H1 (cell line): ENCODE measurements at regions not wholly inside any gene's neighbourhood (a gene's known extent, or its start where the extent isn't known, plus 50 kb on each side); places are given as distances from the start of the nearest gene placed in this dataset.

Source experiments
- CTCF ChIA-PET: fragments of 300-600 bp; sonication (Branson Sonifier 250); formaldehyde crosslinking; loops from one replicate; lab custom pipeline; 2021; ENCODE audit not compliant: partially characterized antibody; lab: Charles Lee
- POLR2A ChIA-PET: fragments of 300-600 bp; sonication (Branson Sonifier 250); formaldehyde crosslinking; loops from one replicate; lab custom pipeline; 2021; ENCODE audit warnings: inconsistent platforms; ENCODE audit not compliant: partially characterized antibody; lab: Charles Lee
- DNase-seq, 2 experiments: peaks; one replicate each; pipeline versions ENCODE4 v3.0.0 to v3.0.0-alpha.2; 2010 to 2022; ENCODE audit warnings: low spot score in 2 of 2, low read depth in 1 of 2, mixed read lengths in 1 of 2
- FAIRE-seq: peaks from 2 replicates; lab custom pipeline; 2011; peaks lifted over from hg19 to GRCh38; lab: Jason Lieb, UNC
- H2AFZ ChIP-seq: 2 replicates; pipeline ENCODE4 v1.8.1; 2012; ENCODE audit warnings: low read length, inconsistent platforms
- H2AK5ac ChIP-seq: 2 replicates; pipeline ENCODE4 v1.6.1; 2013; ENCODE audit warnings: low read depth, low read length
- H2BK120ac ChIP-seq: replicated peaks from 2 replicates; pipeline ENCODE3; 2013; ENCODE audit warnings: low read depth, low read length, inconsistent platforms
- H2BK12ac ChIP-seq: 2 replicates; pipeline ENCODE4 v1.6.1; 2013; ENCODE audit warnings: low read depth, low read length
- H2BK15ac ChIP-seq: 2 replicates; pipeline ENCODE4 v1.6.1; 2013; ENCODE audit warnings: low read length
- H2BK20ac ChIP-seq: 2 replicates; pipeline ENCODE4 v1.6.1; 2013; ENCODE audit warnings: low read length
- H2BK5ac ChIP-seq: 2 replicates; pipeline ENCODE4 v1.6.1; 2013; ENCODE audit warnings: low read depth, low read length
- H3K14ac ChIP-seq: 2 replicates; pipeline ENCODE4 v1.6.1; 2013; ENCODE audit warnings: inconsistent platforms; ENCODE audit not compliant: insufficient read length
- H3K18ac ChIP-seq: 2 replicates; pipeline ENCODE4 v1.6.1; 2013; ENCODE audit warnings: low read length; ENCODE audit errors: extremely low read depth
- H3K23ac ChIP-seq: 2 replicates; pipeline ENCODE4 v1.6.1; 2013; ENCODE audit warnings: inconsistent platforms; ENCODE audit not compliant: insufficient read length
- H3K23me2 ChIP-seq: 2 replicates; pipeline ENCODE4 v1.6.1; 2013; ENCODE audit warnings: low read depth, low read length
- H3K27ac ChIP-seq: 2 replicates; pipeline ENCODE4 v1.6.1; 2011; ENCODE audit warnings: low read depth, low read length, inconsistent platforms
- H3K27me3 ChIP-seq, 4 experiments: replicated peaks in 1 of 4; 1 replicate in 1 of 4; 2 replicates in 3 of 4; pipeline versions ENCODE4 v1.6.1 to v1.8.1; 2011 to 2013; ENCODE audit warnings: low read length in 3 of 4, mild to moderate bottlenecking in 3 of 4, inconsistent platforms in 2 of 4, mixed read lengths in 2 of 4, moderate library complexity in 1 of 4; ENCODE audit not compliant: control insufficient read depth in 3 of 4, insufficient read depth in 3 of 4; ENCODE audit errors: extremely low read depth in 1 of 4
- H3K36me3 ChIP-seq, 4 experiments: 2 replicates each; pipeline versions ENCODE4 v1.6.1 to v1.8.1; 2011 to 2013; ENCODE audit warnings: mild to moderate bottlenecking in 4 of 4, low read length in 3 of 4, moderate library complexity in 2 of 4, control low read depth in 1 of 4, inconsistent platforms in 1 of 4; ENCODE audit not compliant: insufficient read depth in 4 of 4, control insufficient read depth in 2 of 4
- H3K4ac ChIP-seq: replicated peaks from 2 replicates; pipeline ENCODE3; 2013; ENCODE audit warnings: low read length, low read depth, mixed read lengths, inconsistent platforms; ENCODE audit not compliant: insufficient read length
- H3K4me1 ChIP-seq, 4 experiments: replicated peaks in 1 of 4; 1 replicate in 1 of 4; 2 replicates in 3 of 4; pipeline versions ENCODE4 v1.6.1 to v1.8.1; 2011 to 2013; ENCODE audit warnings: low read length in 3 of 4, inconsistent platforms in 2 of 4, mixed read lengths in 1 of 4; ENCODE audit not compliant: insufficient read depth in 4 of 4, control insufficient read depth in 3 of 4
- H3K4me2 ChIP-seq, 2 experiments: 2 replicates each; pipeline versions ENCODE4 v1.6.1 to v1.8.1; 2011 to 2013; ENCODE audit warnings: low read depth in 2 of 2, low read length in 2 of 2, control low read depth in 1 of 2, inconsistent platforms in 1 of 2, mild to moderate bottlenecking in 1 of 2; ENCODE audit not compliant: insufficient read depth in 1 of 2
- H3K4me3 ChIP-seq, 4 experiments: fragments of 200-600, 300-600 bp in 1 of 4; sonication (generic), shearing (Covaris generic), sonication (Bioruptor Twin) in 1 of 4; 2 replicates each; pipeline versions ENCODE4 v1.5.1 to v1.8.1; 2011 to 2016; ENCODE audit warnings: low read length in 4 of 4, low read depth in 3 of 4, control low read depth in 2 of 4, inconsistent platforms in 2 of 4, mild to moderate bottlenecking in 2 of 4, mixed read lengths in 1 of 4, moderate library complexity in 1 of 4; ENCODE audit not compliant: insufficient read depth in 2 of 4; ENCODE audit errors: extremely low read depth in 1 of 4
- H3K56ac ChIP-seq: replicated peaks from 2 replicates; pipeline ENCODE3; 2013; ENCODE audit warnings: low read depth, mild to moderate bottlenecking, mixed read lengths, low read length, inconsistent platforms; ENCODE audit not compliant: insufficient read length
- H3K79me1 ChIP-seq: 2 replicates; pipeline ENCODE4 v1.6.1; 2013; ENCODE audit warnings: low read depth, low read length, control low read depth
- H3K79me2 ChIP-seq, 2 experiments: 2 replicates each; pipeline versions ENCODE4 v1.6.1 to v1.8.1; 2012 to 2013; ENCODE audit warnings: low read length in 2 of 2, mild to moderate bottlenecking in 2 of 2, inconsistent platforms in 1 of 2; ENCODE audit not compliant: insufficient read depth in 2 of 2, control insufficient read depth in 1 of 2
- H3K9ac ChIP-seq, 4 experiments: replicated peaks in 1 of 4; 1 replicate in 1 of 4; 2 replicates in 3 of 4; pipeline versions ENCODE4 v1.6.1 to v1.8.1; 2011 to 2013; ENCODE audit warnings: low read depth in 3 of 4, low read length in 3 of 4, control low read depth in 2 of 4, mild to moderate bottlenecking in 2 of 4, moderate library complexity in 2 of 4, inconsistent platforms in 1 of 4; ENCODE audit errors: extremely low read depth in 1 of 4
- H3K9me3 ChIP-seq, 2 experiments: 2 replicates each; pipeline versions ENCODE4 v1.6.1 to v1.8.1; 2012 to 2013; ENCODE audit warnings: mild to moderate bottlenecking in 2 of 2, moderate library complexity in 2 of 2, control low read depth in 1 of 2, inconsistent platforms in 1 of 2, low read depth in 1 of 2, low read length in 1 of 2, mixed read lengths in 1 of 2; ENCODE audit not compliant: insufficient read depth in 2 of 2
- H4K20me1 ChIP-seq, 2 experiments: replicated peaks in 1 of 2; 2 replicates each; pipeline versions ENCODE3 to v1.8.1; 2011 to 2013; ENCODE audit warnings: inconsistent platforms in 2 of 2, low read length in 2 of 2, mild to moderate bottlenecking in 1 of 2; ENCODE audit not compliant: insufficient read depth in 2 of 2, control insufficient read depth in 1 of 2
- H4K5ac ChIP-seq: 2 replicates; pipeline ENCODE4 v1.6.1; 2013; ENCODE audit warnings: low read length, low read depth, mixed read lengths, inconsistent platforms; ENCODE audit not compliant: insufficient read length
- H4K8ac ChIP-seq: 2 replicates; pipeline ENCODE4 v1.8.0; 2013; ENCODE audit warnings: mild to moderate bottlenecking, moderate library complexity, low read length, inconsistent platforms; ENCODE audit not compliant: insufficient read depth; ENCODE audit errors: extremely low read depth
- H4K91ac ChIP-seq: replicated peaks from 2 replicates; pipeline ENCODE3; 2013; ENCODE audit warnings: low read length, mixed read lengths, inconsistent platforms; ENCODE audit not compliant: insufficient read length
- ASH2L ChIP-seq: fragments of 200-600, 300-600 bp; sonication (generic); IDR thresholded peaks from one replicate; pipeline ENCODE4 v1.7.1; 2017; ENCODE audit warnings: low read length
- BACH1 ChIP-seq: IDR thresholded peaks from 2 replicates; pipeline ENCODE4 v1.6.1; 2012; ENCODE audit warnings: low read length, improper control_type of control experiment
- BCL11A ChIP-seq, 2 experiments: IDR thresholded peaks; one replicate each; pipeline ENCODE4 v1.6.1; 2011; ENCODE audit warnings: low read depth in 2 of 2, low read length in 2 of 2, mild to moderate bottlenecking in 2 of 2
- CHD1 ChIP-seq: IDR thresholded peaks from 2 replicates; pipeline ENCODE4 v1.6.1; 2012; ENCODE audit warnings: low read depth, low read length, improper control_type of control experiment
- CREB1 ChIP-seq: IDR thresholded peaks from 2 replicates; pipeline ENCODE4 v1.6.1; 2012; ENCODE audit warnings: inconsistent platforms
- EZH2 ChIP-seq: fragments of 200-600 bp; sonication (generic); IDR thresholded peaks from 2 replicates; pipeline ENCODE4 v1.7.1; 2012; ENCODE audit warnings: low read depth, mild to moderate bottlenecking, moderate library complexity, low read length, inconsistent platforms; ENCODE audit not compliant: severe bottlenecking
- FOSL1 ChIP-seq: IDR thresholded peaks from 2 replicates; pipeline ENCODE4 v1.6.1; 2011; ENCODE audit warnings: mild to moderate bottlenecking, low read depth, low read length, moderate library complexity; ENCODE audit not compliant: insufficient read depth
- GABPA ChIP-seq: IDR thresholded peaks from 2 replicates; pipeline ENCODE4 v1.6.1; 2011; ENCODE audit warnings: mild to moderate bottlenecking, low read length, moderate library complexity, borderline replicate concordance; ENCODE audit not compliant: insufficient read depth
- JUN ChIP-seq: IDR thresholded peaks from 2 replicates; pipeline ENCODE4 v1.6.1; 2011; ENCODE audit warnings: low read depth, mild to moderate bottlenecking, improper control_type of control experiment, low read length
- MAX ChIP-seq: IDR thresholded peaks from 2 replicates; pipeline ENCODE4 v1.6.1; 2012; ENCODE audit warnings: inconsistent platforms
- NANOG ChIP-seq: IDR thresholded peaks from 2 replicates; pipeline ENCODE4 v1.6.1; 2011; ENCODE audit warnings: low read length, low read depth, mild to moderate bottlenecking, inconsistent platforms; ENCODE audit not compliant: insufficient read depth, poor library complexity, severe bottlenecking
- RBBP5 ChIP-seq: IDR thresholded peaks from 2 replicates; pipeline ENCODE4 v1.7.1; 2012; ENCODE audit warnings: low read depth, mild to moderate bottlenecking, inconsistent platforms, low read length, moderate library complexity, borderline replicate concordance
- SIRT6 ChIP-seq: IDR thresholded peaks from one replicate; pipeline ENCODE4 v1.7.1; 2012; ENCODE audit warnings: low read length, inconsistent platforms
- SP1 ChIP-seq: IDR thresholded peaks from 2 replicates; pipeline ENCODE4 v1.6.1; 2011; ENCODE audit warnings: low read depth, low read length
- TAF7 ChIP-seq: optimal IDR thresholded peaks from 2 replicates; pipeline ENCODE3; 2011; ENCODE audit warnings: low read depth, mild to moderate bottlenecking, inconsistent platforms, low read length, moderate library complexity, borderline replicate concordance
- USF2 ChIP-seq: IDR thresholded peaks from 2 replicates; pipeline ENCODE4 v1.6.1; 2011; ENCODE audit warnings: low read length, improper control_type of control experiment

- no peak overlapping the region for H2BK15ac ChIP-seq
- ChIA-PET CTCF (interaction anchor here (1.0 to 1.1 kb wide), 2 partner anchors 89 to 336 kb away, joined by 3 read pairs; no protein-coding TSS in a partner anchor), POLR2A (no interaction called here)
- H3K14ac ChIP-seq: no peak overlapping the region
- no peaks in the 10 kb centered on the region for H4K20me1 ChIP-seq
- H3K27me3 ChIP-seq: no peaks in the 10 kb centered on the region
- no peak overlapping the region for H3K18ac ChIP-seq
- no peak overlapping the region for H3K4me3 ChIP-seq
- H2BK120ac ChIP-seq: no peak overlapping the region
- H4K5ac ChIP-seq: no peak overlapping the region
- H4K91ac ChIP-seq: no peak overlapping the region
- H3K27ac ChIP-seq: no peak overlapping the region
- no peak overlapping the region for H2AFZ ChIP-seq
- H3K23ac ChIP-seq: no peak overlapping the region
- H2AK5ac ChIP-seq: no peak overlapping the region
- H3K4me2 ChIP-seq: no peak overlapping the region
- no peak overlapping the region for H2BK20ac ChIP-seq
- no peak for FAIRE-seq
- no peak overlapping the region for H3K4ac ChIP-seq
- H3K9ac ChIP-seq: no peak overlapping the region
- H3K23me2 ChIP-seq: no peaks in the 10 kb centered on the region
- H3K4me1 ChIP-seq: no peaks in the 10 kb centered on the region
- H4K8ac ChIP-seq: no peak overlapping the region
- no peaks in the 10 kb centered on the region for H3K79me2 ChIP-seq
- H2BK5ac ChIP-seq: no peak overlapping the region
- no peak overlapping the region for H3K56ac ChIP-seq
- no peak overlapping the region for H2BK12ac ChIP-seq
- H3K79me1 ChIP-seq: no peaks in the 10 kb centered on the region
- DNase-seq: no peak
- H3K36me3 ChIP-seq: no peaks in the 10 kb centered on the region
- H3K9me3 ChIP-seq: no peaks in the 10 kb centered on the region
- TF ChIP-seq BCL11A (IDR thresholded peaks at IDR 0.05; ENCODE audit: low read depth in 2 of 2, low read length in 2 of 2): no peak
- no peak for TF ChIP-seq SP1
- no peak for TF ChIP-seq TAF7
- no peak for TF ChIP-seq NANOG
- TF ChIP-seq GABPA: no peak
- TF ChIP-seq FOSL1: no peak
- no peak for TF ChIP-seq RBBP5
- no peak for TF ChIP-seq MAX
- no peak for TF ChIP-seq SIRT6
- no peak for TF ChIP-seq EZH2
- TF ChIP-seq CHD1: no peak
- no peak for TF ChIP-seq CREB1
- no peak for TF ChIP-seq BACH1
- no peak for TF ChIP-seq USF2
- no peak for TF ChIP-seq ASH2L
- no peak for TF ChIP-seq JUN
These were observed 258.0 kb upstream of the LYZL1 start for GRCh38 chr10:29030900-29031299.
